Cardiac muscle cell (in vitro differentiated cells and primary cell): ENCODE measurements at regions not wholly inside any gene's neighbourhood (a gene's known extent, or its start where the extent isn't known, plus 50 kb on each side); places are given as distances from the start of the nearest gene placed in this dataset.
"Not testable (repeated sequence)": the region's sequence is repeated elsewhere in the genome, so short reads cannot be mapped to it uniquely, and the experiment has no call there.

ENCODE experiments used
- DNase-seq, 2 donors: peaks; one replicate each; pipeline versions ENCODE4 v3.0.0 to v3.0.0-alpha.2; 2010 to 2017; ENCODE audit warnings: low read depth in 1 of 2, low spot score in 1 of 2
- H3K27ac ChIP-seq: fragments of 200-600 bp; sonication (generic); 2 replicates; pipeline ENCODE4 v1.5.1; 2016
- H3K27me3 ChIP-seq: fragments of 200-600 bp; sonication (generic); 2 replicates; pipeline ENCODE4 v1.6.0; 2016; ENCODE audit warnings: control low read depth
- H3K36me3 ChIP-seq: fragments of 200-600 bp; sonication (generic); 2 replicates; pipeline ENCODE4 v1.5.1; 2016; ENCODE audit warnings: control low read depth
- H3K4me1 ChIP-seq: fragments of 200-600 bp; sonication (generic); 2 replicates; pipeline ENCODE4 v1.8.1; 2017; ENCODE audit warnings: low read depth, mild to moderate bottlenecking, mixed run types
- H3K4me3 ChIP-seq: fragments of 200-600 bp; sonication (generic); 2 replicates; pipeline ENCODE4 v1.5.1; 2016; ENCODE audit warnings: mild to moderate bottlenecking
- H3K9me3 ChIP-seq: fragments of 200-600 bp; sonication (generic); 2 replicates; pipeline ENCODE4 v1.5.1; 2017; ENCODE audit warnings: low read depth, mild to moderate bottlenecking, control low read depth
- CTCF ChIP-seq: IDR thresholded peaks from 2 replicates; pipeline ENCODE4 v1.5.1; 2012; ENCODE audit warnings: low read depth, mild to moderate bottlenecking, low read length

DNA sequence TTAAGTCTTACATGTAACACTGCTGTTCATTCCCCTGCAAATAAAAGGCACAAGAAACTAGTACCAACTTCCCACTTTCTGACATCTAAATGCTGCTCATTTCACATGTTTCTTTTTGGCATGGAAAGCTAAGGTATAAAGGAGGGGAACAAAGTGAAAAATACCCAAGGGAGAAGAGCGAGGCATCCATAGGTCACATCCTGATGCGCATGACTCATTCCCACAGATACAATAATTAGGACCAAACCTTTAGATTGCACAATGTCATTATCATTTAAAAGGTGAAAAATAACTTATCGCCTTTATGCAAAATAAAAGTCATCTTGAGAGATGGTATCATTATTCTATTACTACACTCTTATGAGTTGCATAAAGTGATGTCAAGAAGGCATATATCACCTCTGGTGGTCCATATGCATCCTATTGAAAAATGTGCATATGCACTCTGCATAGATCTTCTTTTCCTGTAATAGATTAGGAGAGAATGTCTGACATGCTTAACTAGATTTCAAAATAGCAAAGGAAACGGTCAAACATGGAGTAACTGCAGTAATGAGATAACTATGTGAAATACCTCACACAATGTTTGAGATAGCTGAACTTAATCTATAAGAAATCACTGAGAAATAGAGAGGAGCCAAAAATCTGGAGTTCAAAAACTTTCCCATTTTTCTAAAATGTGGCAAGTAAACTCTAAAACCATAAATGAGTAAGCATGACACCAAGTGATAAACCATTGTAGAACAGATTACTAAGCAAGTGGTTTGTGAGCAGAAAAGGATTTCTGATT, 382.5 kb upstream of the TMTC1 start:
- no peak for TF ChIP-seq CTCF

GRCh38 chr12:30164382-30165318, 380.9 kb upstream of the TMTC1 start:
- H3K4me3 ChIP-seq, result no peak overlapping the region
- H3K9me3 ChIP-seq, result no peaks in the 10 kb centered on the region
- no peak for TF ChIP-seq CTCF
- peaks cover 32% of the 10 kb centered on the region for H3K27me3 ChIP-seq
- no peaks in the 10 kb centered on the region for H3K36me3 ChIP-seq
- DNase-seq, result no peak
- H3K27ac ChIP-seq, result no peak overlapping the region
- H3K4me1 ChIP-seq, result no peaks in the 10 kb centered on the region

More for the DNA sequence above, 382.5 kb upstream of the TMTC1 start:
- no peak overlapping the region for H3K27ac ChIP-seq
- no peaks in the 10 kb centered on the region for H3K9me3 ChIP-seq
- H3K27me3 ChIP-seq, result peaks cover 48% of the 10 kb centered on the region
- H3K4me1 ChIP-seq, result no peaks in the 10 kb centered on the region
- H3K36me3 ChIP-seq, result no peaks in the 10 kb centered on the region
- DNase-seq, result peak in 1 of 2 donors; percentile 45
- no peak overlapping the region for H3K4me3 ChIP-seq

DNA sequence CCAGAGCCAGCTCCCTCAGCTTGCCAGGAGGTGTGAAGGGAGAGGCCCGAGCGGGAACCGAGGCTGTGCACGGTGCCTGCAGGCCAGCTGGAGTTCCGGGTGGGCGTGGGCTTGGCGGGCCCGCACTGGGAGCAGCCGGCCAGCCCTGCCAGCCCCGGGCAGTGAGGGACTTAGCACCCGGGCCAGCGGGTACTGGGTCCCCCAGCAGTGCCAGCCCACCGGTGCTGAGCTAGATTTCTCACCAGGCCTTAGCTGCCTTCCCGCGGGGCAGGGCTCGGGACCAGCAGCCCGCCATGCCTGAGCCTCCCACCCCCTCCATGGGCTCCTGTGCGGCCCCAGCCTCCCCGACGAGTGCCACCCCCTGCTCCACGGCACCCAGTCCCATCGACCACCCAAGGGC, 373.1 kb upstream of the TMTC1 start:
- not testable (repeated sequence) for H3K4me1 ChIP-seq, H3K9me3 ChIP-seq, H3K27me3 ChIP-seq, H3K27ac ChIP-seq, H3K36me3 ChIP-seq, DNase-seq, H3K4me3 ChIP-seq

GRCh38 chr12:30155001-30155730, 371.4 kb upstream of the TMTC1 start:
- Histone ChIP-seq H3K27me3 (no peaks in the 10 kb centered on the region), H3K4me1 (no peaks in the 10 kb centered on the region), H3K4me3 (no peak overlapping the region), H3K9me3 (no peaks in the 10 kb centered on the region), H3K27ac (no peak overlapping the region), H3K36me3 (no peaks in the 10 kb centered on the region)
- peak in 1 of 2 donors; percentile 61 for DNase-seq
- TF ChIP-seq CTCF, result no peak

- DNase-seq, result no peak
These were observed 370.2 kb upstream of the TMTC1 start for GRCh38 chr12:30153981-30154380.

More at GRCh38 chr12:30153981-30154380, 370.2 kb upstream of the TMTC1 start:
- Histone ChIP-seq H3K9me3 (no peaks in the 10 kb centered on the region), H3K4me1 (no peaks in the 10 kb centered on the region), H3K36me3 (no peaks in the 10 kb centered on the region), H3K27ac (no peak overlapping the region), H3K4me3 (no peak overlapping the region), H3K27me3 (no peaks in the 10 kb centered on the region)
- no peak for TF ChIP-seq CTCF
